Renal cortex interstitium (tissue), 11 donors: ENCODE measurements at regions not wholly inside any gene's neighbourhood (a gene's known extent, or its start where the extent isn't known, plus 50 kb on each side); places are given as distances from the start of the nearest gene placed in this dataset.

Source experiments
- DNase-seq, 11 donors: peaks; one replicate each; pipeline ENCODE4 v3.0.0-alpha.2; 2013; ENCODE audit warnings: low read depth in 9 of 11, low spot score in 4 of 11; ENCODE audit errors: extremely low read depth in 1 of 11

- DNase-seq: no peak
Measured at GRCh38 chr17:55829995-55830612, 79.3 kb downstream of the PCTP start.

DNA sequence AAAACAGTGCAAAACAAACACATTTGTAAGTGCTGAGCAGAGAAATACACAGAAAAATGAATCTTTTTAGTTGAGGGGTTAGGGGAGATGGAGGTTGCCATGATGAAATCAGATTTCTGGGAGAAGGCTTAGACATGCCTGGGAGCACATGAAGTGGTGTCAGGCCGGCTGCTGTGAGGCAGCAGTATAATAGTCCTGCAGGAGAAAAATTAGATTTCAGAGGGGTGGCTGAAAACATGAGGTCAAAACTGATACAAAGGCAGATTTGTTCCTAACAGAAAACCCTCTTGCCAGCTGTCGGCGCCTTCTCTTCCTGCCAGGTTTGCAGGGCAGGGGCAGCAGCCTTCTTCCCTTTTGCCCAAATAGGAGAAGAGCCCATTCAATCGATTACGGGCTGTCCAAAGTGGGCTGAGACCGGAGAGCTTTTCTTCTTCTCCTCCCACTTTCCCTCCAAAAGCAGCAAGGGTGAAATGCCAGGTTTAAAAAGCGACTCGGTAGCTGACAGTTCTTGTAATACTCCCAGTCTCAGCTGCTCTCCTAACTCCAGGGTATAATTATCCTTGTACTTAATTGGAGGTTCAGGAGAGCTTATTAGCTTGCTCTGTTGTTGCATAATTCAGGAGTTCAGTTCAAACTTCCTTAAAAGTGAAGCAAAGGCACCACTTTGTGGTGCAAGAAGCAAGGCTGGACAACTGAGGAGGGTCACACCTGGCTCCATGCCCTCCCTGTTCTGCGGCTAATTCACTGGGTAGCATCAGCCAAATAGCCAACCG is 80.0 kb downstream of the PCTP start:
- DNase-seq: no peak

DNA sequence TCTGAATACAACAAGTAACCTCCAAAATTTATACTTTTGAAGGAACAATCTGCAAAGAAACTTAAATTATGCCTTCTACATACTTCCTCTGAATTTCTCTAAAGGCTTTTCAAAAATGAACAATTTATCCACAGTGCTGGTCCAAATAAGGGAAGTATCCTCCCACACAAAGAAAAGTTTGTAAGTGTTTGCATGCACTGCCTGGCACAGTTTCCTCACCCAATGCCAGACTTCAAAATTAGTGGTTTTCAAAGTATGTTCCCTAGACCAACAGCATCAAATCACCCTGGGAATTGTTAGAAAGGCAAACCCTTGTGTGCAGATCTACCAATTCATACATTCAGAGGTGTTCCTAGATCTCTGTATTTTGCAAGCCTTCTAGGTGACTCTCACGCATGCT is 82.5 kb downstream of the PCTP start:
- no peak for DNase-seq

DNA sequence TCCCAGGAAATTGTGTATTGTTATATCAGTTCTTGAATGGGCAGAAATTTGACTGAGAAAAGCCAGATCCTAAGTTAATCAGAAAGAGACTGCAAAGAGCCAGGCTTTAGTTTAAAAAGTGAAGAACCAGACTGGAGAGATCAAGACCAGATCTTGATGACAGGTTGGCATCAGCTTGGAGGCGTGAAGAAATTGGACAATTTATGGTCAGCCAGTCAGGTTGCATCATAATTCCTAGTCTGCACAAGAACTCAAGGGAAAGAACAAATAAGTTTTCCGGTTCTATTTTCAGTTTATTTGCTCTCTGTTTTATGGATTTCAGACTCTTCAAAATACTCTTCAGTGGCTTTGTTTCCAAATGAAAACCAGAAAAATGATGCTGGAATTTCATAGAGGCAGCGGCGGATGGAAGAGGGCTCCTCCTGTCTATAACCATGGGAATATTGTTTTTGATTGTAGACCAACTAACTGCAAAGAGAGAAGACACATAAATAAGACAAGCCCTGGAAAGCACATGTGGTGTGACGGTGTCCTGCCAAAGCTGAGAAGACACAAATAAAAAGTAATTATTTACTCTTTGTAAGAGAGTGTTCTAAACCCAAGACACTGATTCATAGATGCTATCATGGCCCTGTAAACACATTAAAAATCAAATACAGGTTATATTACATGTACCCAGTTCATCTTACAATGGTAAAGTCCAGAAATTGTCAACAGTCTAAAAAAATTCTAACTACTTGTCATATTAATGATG is 91.7 kb downstream of the PCTP start:
- no peak for DNase-seq

DNA sequence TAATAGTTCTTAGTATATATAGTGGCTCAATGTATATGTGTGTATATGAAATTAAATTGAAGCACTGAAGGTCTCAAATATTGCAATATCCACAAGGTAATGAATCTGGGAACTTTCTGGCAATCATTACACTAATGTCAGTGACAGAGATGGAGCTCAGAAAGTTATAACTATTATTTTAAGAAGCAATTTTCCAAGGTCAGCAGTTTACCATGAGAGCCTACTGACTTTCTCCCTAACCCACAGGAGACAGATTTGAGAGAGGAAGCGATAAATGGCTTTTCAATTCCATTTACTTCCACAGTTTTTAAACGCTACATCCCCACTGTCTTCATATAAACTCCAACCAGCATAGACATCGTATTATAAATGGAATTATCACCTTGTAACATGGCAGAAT is 92.9 kb downstream of the PCTP start:
- no peak for DNase-seq

GRCh38 chr17:55845385-55845784 is 94.5 kb downstream of the PCTP start:
- DNase-seq: peak in 10 of 11 donors; percentile 31 to 51 (median 42)

- DNase-seq: no peak
Measured at GRCh38 chr17:55846745-55847144, 95.9 kb downstream of the PCTP start.

GRCh38 chr17:55852734-55853133 is 101.9 kb downstream of the PCTP start:
- no peak for DNase-seq

GRCh38 chr17:55859301-55859795 is 108.5 kb downstream of the PCTP start:
- DNase-seq: peak in 5 of 11 donors; percentile 12 to 30 (median 17)

DNA sequence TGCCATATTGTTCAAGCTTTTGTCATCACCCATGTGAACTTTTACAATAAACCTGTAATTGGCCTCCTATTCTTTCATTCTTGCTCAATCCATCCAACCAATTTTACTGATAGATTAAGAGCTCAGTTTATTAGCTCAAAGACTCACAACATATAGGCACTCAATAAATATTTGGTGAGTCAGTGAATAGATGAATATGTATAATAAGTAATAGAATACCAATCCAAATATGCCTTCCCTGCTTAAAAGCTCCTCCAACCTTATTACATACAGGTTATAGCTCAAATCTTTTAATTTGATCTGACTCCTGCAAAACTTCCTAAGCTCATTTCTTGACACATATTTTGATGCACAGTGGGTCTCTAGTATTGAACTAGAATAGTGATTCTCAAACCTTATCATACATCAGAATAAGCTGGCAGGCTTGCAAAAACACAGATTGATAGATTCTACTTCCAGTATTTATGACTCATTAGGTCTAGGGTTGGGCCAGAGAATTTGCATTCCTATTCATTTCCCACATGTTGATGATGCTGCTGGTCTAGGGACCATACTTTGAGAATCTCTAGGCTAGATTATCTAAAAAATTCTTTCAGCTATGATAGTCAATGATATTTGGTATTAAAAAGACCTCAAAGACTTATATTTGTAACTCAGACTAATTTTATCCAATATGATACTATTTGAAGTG is 114.4 kb downstream of the PCTP start:
- DNase-seq: no peak

DNA sequence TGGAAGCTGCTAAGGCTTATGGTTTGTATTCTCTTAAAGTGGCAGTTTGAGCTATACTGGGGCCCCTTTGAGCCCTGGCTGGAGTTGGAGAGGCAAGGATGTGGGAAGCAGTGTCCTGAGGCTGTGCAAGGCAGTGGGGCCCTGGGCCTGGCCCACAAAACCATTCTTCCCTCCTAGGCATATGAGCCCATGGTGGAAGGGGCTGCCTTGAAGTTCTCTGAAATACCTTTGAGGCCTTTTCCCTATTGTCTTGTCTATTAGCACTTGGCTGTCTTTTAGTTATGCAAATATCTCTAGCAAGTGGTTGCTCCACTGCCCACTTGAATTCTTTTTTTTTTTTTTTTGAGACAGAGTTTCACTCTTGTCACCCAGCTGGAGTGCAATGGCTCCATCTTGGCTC is 119.2 kb downstream of the PCTP start:
- DNase-seq: no peak

GRCh38 chr17:55872374-55872773 is 121.5 kb downstream of the PCTP start:
- no peak for DNase-seq

- DNase-seq: no peak
Measured at GRCh38 chr17:55873017-55873758, 122.3 kb downstream of the PCTP start.

- DNase-seq: no peak
Measured at GRCh38 chr17:55883149-55883548, 132.3 kb downstream of the PCTP start.

- DNase-seq: no peak
Measured at GRCh38 chr17:55887531-55887930, 136.7 kb downstream of the PCTP start.

GRCh38 chr17:55889271-55889670 is 138.4 kb downstream of the PCTP start:
- no peak for DNase-seq

DNA sequence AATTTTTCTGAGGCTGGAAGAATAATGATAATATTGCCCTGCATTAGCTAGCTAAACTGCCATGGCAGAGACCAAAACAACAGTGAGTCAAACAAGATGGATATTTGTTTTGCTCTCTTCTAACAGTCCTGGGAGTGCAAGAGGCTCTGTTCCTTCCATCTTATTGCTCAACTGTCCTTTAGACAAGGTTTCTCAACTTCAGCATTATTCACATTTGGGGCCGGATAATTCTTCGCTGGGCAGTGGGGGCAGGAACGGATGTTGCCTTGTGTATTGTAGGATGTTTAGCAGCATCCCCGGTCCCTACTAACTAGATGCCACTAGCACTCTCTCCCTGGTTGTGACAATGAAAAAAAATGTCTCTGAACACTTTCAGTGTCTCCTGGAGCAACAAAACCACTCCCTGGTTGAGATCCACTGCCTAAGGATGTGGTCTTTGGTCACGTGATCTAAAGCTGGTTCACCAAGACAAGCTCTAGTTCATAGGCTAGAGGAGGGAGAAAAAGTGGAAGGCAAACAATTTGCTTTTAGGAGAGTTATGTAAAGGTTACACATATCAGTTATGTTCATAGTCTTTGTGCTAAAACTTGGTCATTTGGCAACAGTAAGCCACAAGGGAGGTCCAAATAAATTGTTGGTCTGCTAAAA is 144.4 kb downstream of the PCTP start:
- no peak for DNase-seq

DNA sequence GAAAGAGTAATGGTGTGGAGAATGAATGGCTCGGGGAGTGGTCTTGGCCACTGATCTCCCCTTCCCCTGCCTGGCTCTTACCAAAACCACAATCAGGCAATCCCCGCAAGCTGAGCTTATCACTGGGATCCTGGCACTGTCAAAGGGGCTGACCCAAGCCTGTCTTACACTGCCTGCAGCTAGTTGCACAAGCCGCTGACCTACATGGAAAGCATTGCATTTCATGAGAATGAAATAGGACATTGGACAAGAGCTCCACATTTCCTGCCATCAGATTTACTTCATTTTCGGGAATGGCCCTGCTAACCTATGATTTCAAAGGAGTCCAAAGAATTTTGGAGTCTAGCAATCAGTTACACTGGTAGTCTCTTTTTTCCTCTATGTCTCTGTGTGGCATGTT is 146.4 kb downstream of the PCTP start:
- DNase-seq: no peak
